ENCODE measurements at regions not wholly inside any gene's neighbourhood (a gene's known extent, or its start where the extent isn't known, plus 50 kb on each side); places are given as distances from the start of the nearest gene placed in this dataset.

- no peak overlapping the region for H3K27ac ChIP-seq
- H3K4me3 ChIP-seq: no peak overlapping the region
- no peak for ATAC-seq
- intact Hi-C loops (cut with DNase I): no loop called here
- no peak for DNase-seq
- no peaks in the 10 kb centered on the region for H3K4me1 ChIP-seq
- H3K27me3 ChIP-seq: peaks cover 0 to 19% (median 0%) of the 10 kb centered on the region in 7 donors
- H3K36me3 ChIP-seq: no peaks in the 10 kb centered on the region
- no peak for TF ChIP-seq CTCF (IDR thresholded peaks at IDR 0.05)
- H3K9me3 ChIP-seq: peaks cover 0 to 33% (median 8%) of the 10 kb centered on the region in 11 donors
These were observed 84.9 kb downstream of the RPS24 start for GRCh38 chr10:78118591-78118990.

GRCh38 chr10:78121801-78122200 lies 88.1 kb downstream of the RPS24 start:
- peaks cover 0 to 41% (median 9%) of the 10 kb centered on the region in 11 donors for H3K9me3 ChIP-seq
- intact Hi-C loops (cut with DNase I): no loop called here
- no peak overlapping the region for H3K27ac ChIP-seq
- H3K27me3 ChIP-seq: peaks cover 0 to 13% (median 0%) of the 10 kb centered on the region in 7 donors
- DNase-seq: no peak
- no peaks in the 10 kb centered on the region for H3K4me1 ChIP-seq
- no peak for ATAC-seq
- H3K36me3 ChIP-seq: no peaks in the 10 kb centered on the region
- no peak for TF ChIP-seq CTCF (IDR thresholded peaks at IDR 0.05)
- no peak overlapping the region for H3K4me3 ChIP-seq

DNA sequence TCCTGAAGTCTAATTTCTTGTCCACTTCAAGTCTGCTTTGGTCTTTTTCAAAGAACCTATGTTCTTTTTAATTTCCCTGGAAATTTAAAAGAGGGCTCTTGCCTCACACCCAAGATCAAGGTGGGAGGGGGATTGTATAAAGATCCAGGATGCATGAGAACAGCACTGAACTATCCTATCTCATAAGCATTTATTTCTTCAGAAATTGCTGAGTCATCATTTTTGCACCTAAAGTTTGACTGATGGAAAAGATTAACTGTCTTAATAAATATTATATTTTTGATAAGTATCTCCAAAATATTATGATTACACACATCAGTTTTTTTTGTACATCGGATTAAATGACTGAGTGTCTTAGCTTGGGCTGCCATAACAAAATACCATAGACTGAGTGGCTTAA lies 90.5 kb downstream of the RPS24 start:
- no peak for TF ChIP-seq CTCF (IDR thresholded peaks at IDR 0.05)
- intact Hi-C loops (cut with DNase I): no loop called here
- Histone ChIP-seq H3K36me3 (no peaks in the 10 kb centered on the region), H3K27me3 (peaks cover 0 to 13% (median 0%) of the 10 kb centered on the region in 7 donors), H3K27ac (no peak overlapping the region), H3K4me1 (no peaks in the 10 kb centered on the region), H3K4me3 (no peak overlapping the region), H3K9me3 (peaks cover 0 to 41% (median 9%) of the 10 kb centered on the region in 11 donors)
- 83 to 84% methylated on average over 1 of the region's 1 CpG for WGBS, 2 donors
- DNase-seq (no peak), ATAC-seq (no peak)

GRCh38 chr10:78129211-78129610 lies 95.5 kb downstream of the RPS24 start:
- no peak overlapping the region for H3K4me3 ChIP-seq
- TF ChIP-seq CTCF (IDR thresholded peaks at IDR 0.05): no peak
- DNase-seq (no peak), ATAC-seq (no peak)
- no peak overlapping the region for H3K27ac ChIP-seq
- H3K4me1 ChIP-seq: no peaks in the 10 kb centered on the region
- H3K36me3 ChIP-seq: no peaks in the 10 kb centered on the region
- intact Hi-C loops (cut with DNase I): no loop called here
- H3K27me3 ChIP-seq: peaks cover 0 to 4% (median 0%) of the 10 kb centered on the region in 7 donors
- peaks cover 0 to 10% (median 0%) of the 10 kb centered on the region in 11 donors for H3K9me3 ChIP-seq
- 96% methylated on average over 5 of the region's 5 CpGs for WGBS, 2 donors
